HepG2 (cell line): ENCODE measurements at regions not wholly inside any gene's neighbourhood (a gene's known extent, or its start where the extent isn't known, plus 50 kb on each side); places are given as distances from the start of the nearest gene placed in this dataset.
A peak's percentile ranks its signal among the peaks of the same experiment; 100 is the strongest.

ENCODE experiments used
- ATAC-seq: fragments of 200-7000 bp; cut with Tn5 transposase; 3 replicates; pipeline ENCODE4 v1.9.1; 2020; ENCODE audit warnings: mild to moderate bottlenecking, moderate library complexity
- BruUV-seq: library from RNA; stranded (reverse); fragments of 400-500 nt; replicated peaks from 2 replicates; lab custom pipeline; 2021; lab: Mats Ljungman, UMichigan
- CTCF ChIA-PET: fragments of 300-600 bp; formaldehyde crosslinking; extraction: SDS; loops from one replicate; lab custom pipeline; 2021; ENCODE audit warnings: low total read pairs, inconsistent platforms, low intra/inter-chr PET ratio; lab: Yijun Ruan, JAX
- POLR2A ChIA-PET: fragments of 350-600 bp; sonication (Branson Sonifier 250); formaldehyde crosslinking; loops from one replicate; lab custom pipeline; 2020; ENCODE audit warnings: antibody characterized with exemption, inconsistent platforms; lab: Yijun Ruan, JAX
- DNase-seq: peaks from one replicate; pipeline ENCODE4 v3.0.0-alpha.2; 2015; ENCODE audit warnings: low spot score
- FAIRE-seq: peaks from 3 replicates; lab custom pipeline; 2011; peaks lifted over from hg19 to GRCh38; lab: Jason Lieb, UNC
- H2AFZ ChIP-seq: one replicate; pipeline ENCODE4 v1.6.1; 2011; ENCODE audit warnings: low read length, inconsistent platforms
- H3K27ac ChIP-seq: fragments of 300-600 bp; 3 replicates; pipeline ENCODE4 v1.8.0; 2011; ENCODE audit warnings: mixed run types, mild to moderate bottlenecking, mixed read lengths, low read length, inconsistent platforms; ENCODE audit not compliant: insufficient read depth; ENCODE audit errors: extremely low read length
- H3K27me3 ChIP-seq, 2 experiments: fragments of 200-600 bp in 1 of 2; 2 replicates in 1 of 2; 3 replicates in 1 of 2; pipeline versions ENCODE4 v1.6.0 to v1.8.0; 2011; ENCODE audit warnings: low read length in 2 of 2, mild to moderate bottlenecking in 2 of 2, moderate library complexity in 2 of 2, inconsistent platforms in 1 of 2; ENCODE audit not compliant: insufficient read depth in 2 of 2, control insufficient read depth in 1 of 2
- H3K36me3 ChIP-seq, 2 experiments: fragments of 200-600 bp in 1 of 2; replicated peaks in 1 of 2; 2 replicates in 1 of 2; 3 replicates in 1 of 2; pipeline versions ENCODE4 v1.5.1 to v1.8.0; 2011; ENCODE audit warnings: low read length in 2 of 2, inconsistent platforms in 1 of 2; ENCODE audit not compliant: insufficient read depth in 2 of 2, control insufficient read depth in 1 of 2
- H3K4me1 ChIP-seq: 2 replicates; pipeline ENCODE4 v1.5.1; 2012; ENCODE audit warnings: low read length, inconsistent platforms; ENCODE audit not compliant: insufficient read depth
- H3K4me2 ChIP-seq: 2 replicates; pipeline ENCODE4 v1.6.0; 2011; ENCODE audit warnings: low read depth, low read length, inconsistent platforms
- H3K4me3 ChIP-seq, 3 experiments: fragments of 200-600 bp in 1 of 3; sonication (generic), shearing (Covaris generic) in 1 of 3; replicated peaks in 1 of 3; 2 replicates each; pipeline ENCODE4 v1.5.1; 2011 to 2016; ENCODE audit warnings: low read length in 3 of 3, inconsistent platforms in 2 of 3, low read depth in 2 of 3, mild to moderate bottlenecking in 2 of 3, control low read depth in 1 of 3, mixed read lengths in 1 of 3; ENCODE audit not compliant: insufficient read depth in 1 of 3
- H3K79me2 ChIP-seq: one replicate; pipeline ENCODE4 v1.6.1; 2011; ENCODE audit warnings: low read length, inconsistent platforms; ENCODE audit not compliant: insufficient read depth
- H3K9ac ChIP-seq: 2 replicates; pipeline ENCODE4 v1.6.0; 2011; ENCODE audit warnings: mild to moderate bottlenecking, low read depth, low read length, inconsistent platforms; ENCODE audit not compliant: insufficient read depth
- H3K9me3 ChIP-seq: 2 replicates; pipeline ENCODE4 v1.5.1; 2012; ENCODE audit warnings: mild to moderate bottlenecking, low read length
- H4K20me1 ChIP-seq: 2 replicates; pipeline ENCODE4 v1.6.0; 2011; ENCODE audit warnings: inconsistent platforms, mild to moderate bottlenecking, low read length, moderate library complexity; ENCODE audit not compliant: insufficient read depth
- ZNF263 ChIP-seq: sonication (generic); formaldehyde crosslinking; IDR thresholded peaks from 2 replicates; pipeline ENCODE4 v1.4.0; 2020; ENCODE audit warnings: missing genetic modification reagents
- ZNF781 ChIP-seq: sonication (generic); formaldehyde crosslinking; IDR thresholded peaks from 2 replicates; pipeline ENCODE4 v1.5.1; 2020; ENCODE audit warnings: borderline replicate concordance, mild to moderate bottlenecking, missing genetic modification reagents; ENCODE audit errors: not compliant biosample characterization
- WGBS: methylation state at CpG from one replicate; pipeline ENCODE4 v1.1.6; 2017; ENCODE audit warnings: low lambda C conversion rate; 5-methylcytosine and 5-hydroxymethylcytosine counted together
- in situ Hi-C: cut with HindIII; loops from 2 replicates; pipeline ENCODE4 v1.10.0; 2017; ENCODE audit warnings: low pct_unique_long_range_greater_than_20kb; ENCODE audit not compliant: extremely low pct_ligation_motif_present
- intact Hi-C: fragments of 100-400 bp; cut with micrococcal nuclease; formaldehyde crosslinking; loops from one replicate; pipeline ENCODE4 v1.10.0; 2022; ENCODE audit not compliant: unreplicated experiment
- TF ChIP-seq, protein P1 (sequence below): IDR thresholded peaks from 2 replicates; pipeline ENCODE4 v1.6.1; 2018; ENCODE audit warnings: missing genetic modification reagents
- TF ChIP-seq, protein P2 (sequence below): sonication (generic); formaldehyde crosslinking; IDR thresholded peaks from one replicate; pipeline ENCODE4 v1.5.1; 2020; ENCODE audit warnings: mild to moderate bottlenecking, missing genetic modification reagents; ENCODE audit errors: not compliant biosample characterization
- TF ChIP-seq, protein P3 (sequence below): sonication (generic); formaldehyde crosslinking; IDR thresholded peaks from 2 replicates; pipeline ENCODE4 v1.4.0; 2020; ENCODE audit warnings: missing genetic modification reagents
- TF ChIP-seq, protein P4 (sequence below): IDR thresholded peaks from 2 replicates; pipeline ENCODE4 v1.6.1; 2016; ENCODE audit warnings: control low read depth

DNA sequence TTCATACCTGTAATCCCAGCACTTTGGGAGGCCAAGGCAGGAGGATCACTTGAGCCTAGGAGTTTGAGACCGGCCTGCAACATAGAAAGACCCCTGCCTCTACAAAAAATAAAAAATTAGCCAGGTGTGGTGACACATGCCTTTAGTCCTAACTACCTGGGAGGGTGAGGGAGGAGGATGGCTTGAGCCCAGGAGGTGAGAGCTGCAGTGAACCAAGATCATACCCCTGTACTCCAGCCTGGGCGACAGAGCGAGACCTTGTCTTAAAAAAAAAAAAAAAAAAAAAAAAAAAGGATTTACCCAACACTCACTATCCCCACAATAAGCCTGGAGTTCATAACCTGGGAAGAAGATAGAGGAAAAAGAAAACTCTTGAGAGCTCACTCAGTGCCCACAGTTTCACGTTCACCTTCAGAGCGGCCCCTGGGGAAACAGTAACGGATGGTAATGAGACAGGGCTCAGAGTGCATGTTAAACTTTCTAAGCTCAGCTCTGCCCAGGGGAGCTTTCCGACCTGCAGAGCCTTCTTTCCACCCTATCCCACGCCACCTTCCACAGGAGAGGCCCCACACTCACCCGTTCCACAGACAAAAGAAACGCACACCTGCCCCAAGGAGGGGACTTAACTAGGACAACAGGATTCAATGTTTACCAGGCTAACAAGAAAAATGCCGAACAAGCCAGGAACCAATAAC is 259.8 kb upstream of the KLF14 start:
- H3K9ac ChIP-seq: no peak overlapping the region
- CTCF ChIA-PET: no interaction called here
- in situ Hi-C loops (no loop called here), intact Hi-C loops (no loop called here)
- 87% methylated on average over 11 of the region's 11 CpGs for WGBS
- DNase-seq (no peak), ATAC-seq (peak; percentile 22; the same call in 2 of the 3 replicates), FAIRE-seq (no peak)
- H3K27me3 ChIP-seq: no peaks in the 10 kb centered on the region
- POLR2A ChIA-PET: no interaction called here
- H3K4me1 ChIP-seq: peaks cover 49% of the 10 kb centered on the region
- H3K27ac ChIP-seq: peak overlapping the region; percentile 28
- H3K9me3 ChIP-seq: no peaks in the 10 kb centered on the region
- TF ChIP-seq ZNF781 (CRISPR knock-in tag) (no peak), ZNF263 (CRISPR knock-in tag) (0 out of 2 replicates have a peak, but pooled peaks have one; percentile 4)
- TF ChIP-seq, protein P1, sequence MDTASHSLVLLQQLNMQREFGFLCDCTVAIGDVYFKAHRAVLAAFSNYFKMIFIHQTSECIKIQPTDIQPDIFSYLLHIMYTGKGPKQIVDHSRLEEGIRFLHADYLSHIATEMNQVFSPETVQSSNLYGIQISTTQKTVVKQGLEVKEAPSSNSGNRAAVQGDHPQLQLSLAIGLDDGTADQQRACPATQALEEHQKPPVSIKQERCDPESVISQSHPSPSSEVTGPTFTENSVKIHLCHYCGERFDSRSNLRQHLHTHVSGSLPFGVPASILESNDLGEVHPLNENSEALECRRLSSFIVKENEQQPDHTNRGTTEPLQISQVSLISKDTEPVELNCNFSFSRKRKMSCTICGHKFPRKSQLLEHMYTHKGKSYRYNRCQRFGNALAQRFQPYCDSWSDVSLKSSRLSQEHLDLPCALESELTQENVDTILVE (CRISPR knock-in tag): no peak
- TF ChIP-seq, protein P2, sequence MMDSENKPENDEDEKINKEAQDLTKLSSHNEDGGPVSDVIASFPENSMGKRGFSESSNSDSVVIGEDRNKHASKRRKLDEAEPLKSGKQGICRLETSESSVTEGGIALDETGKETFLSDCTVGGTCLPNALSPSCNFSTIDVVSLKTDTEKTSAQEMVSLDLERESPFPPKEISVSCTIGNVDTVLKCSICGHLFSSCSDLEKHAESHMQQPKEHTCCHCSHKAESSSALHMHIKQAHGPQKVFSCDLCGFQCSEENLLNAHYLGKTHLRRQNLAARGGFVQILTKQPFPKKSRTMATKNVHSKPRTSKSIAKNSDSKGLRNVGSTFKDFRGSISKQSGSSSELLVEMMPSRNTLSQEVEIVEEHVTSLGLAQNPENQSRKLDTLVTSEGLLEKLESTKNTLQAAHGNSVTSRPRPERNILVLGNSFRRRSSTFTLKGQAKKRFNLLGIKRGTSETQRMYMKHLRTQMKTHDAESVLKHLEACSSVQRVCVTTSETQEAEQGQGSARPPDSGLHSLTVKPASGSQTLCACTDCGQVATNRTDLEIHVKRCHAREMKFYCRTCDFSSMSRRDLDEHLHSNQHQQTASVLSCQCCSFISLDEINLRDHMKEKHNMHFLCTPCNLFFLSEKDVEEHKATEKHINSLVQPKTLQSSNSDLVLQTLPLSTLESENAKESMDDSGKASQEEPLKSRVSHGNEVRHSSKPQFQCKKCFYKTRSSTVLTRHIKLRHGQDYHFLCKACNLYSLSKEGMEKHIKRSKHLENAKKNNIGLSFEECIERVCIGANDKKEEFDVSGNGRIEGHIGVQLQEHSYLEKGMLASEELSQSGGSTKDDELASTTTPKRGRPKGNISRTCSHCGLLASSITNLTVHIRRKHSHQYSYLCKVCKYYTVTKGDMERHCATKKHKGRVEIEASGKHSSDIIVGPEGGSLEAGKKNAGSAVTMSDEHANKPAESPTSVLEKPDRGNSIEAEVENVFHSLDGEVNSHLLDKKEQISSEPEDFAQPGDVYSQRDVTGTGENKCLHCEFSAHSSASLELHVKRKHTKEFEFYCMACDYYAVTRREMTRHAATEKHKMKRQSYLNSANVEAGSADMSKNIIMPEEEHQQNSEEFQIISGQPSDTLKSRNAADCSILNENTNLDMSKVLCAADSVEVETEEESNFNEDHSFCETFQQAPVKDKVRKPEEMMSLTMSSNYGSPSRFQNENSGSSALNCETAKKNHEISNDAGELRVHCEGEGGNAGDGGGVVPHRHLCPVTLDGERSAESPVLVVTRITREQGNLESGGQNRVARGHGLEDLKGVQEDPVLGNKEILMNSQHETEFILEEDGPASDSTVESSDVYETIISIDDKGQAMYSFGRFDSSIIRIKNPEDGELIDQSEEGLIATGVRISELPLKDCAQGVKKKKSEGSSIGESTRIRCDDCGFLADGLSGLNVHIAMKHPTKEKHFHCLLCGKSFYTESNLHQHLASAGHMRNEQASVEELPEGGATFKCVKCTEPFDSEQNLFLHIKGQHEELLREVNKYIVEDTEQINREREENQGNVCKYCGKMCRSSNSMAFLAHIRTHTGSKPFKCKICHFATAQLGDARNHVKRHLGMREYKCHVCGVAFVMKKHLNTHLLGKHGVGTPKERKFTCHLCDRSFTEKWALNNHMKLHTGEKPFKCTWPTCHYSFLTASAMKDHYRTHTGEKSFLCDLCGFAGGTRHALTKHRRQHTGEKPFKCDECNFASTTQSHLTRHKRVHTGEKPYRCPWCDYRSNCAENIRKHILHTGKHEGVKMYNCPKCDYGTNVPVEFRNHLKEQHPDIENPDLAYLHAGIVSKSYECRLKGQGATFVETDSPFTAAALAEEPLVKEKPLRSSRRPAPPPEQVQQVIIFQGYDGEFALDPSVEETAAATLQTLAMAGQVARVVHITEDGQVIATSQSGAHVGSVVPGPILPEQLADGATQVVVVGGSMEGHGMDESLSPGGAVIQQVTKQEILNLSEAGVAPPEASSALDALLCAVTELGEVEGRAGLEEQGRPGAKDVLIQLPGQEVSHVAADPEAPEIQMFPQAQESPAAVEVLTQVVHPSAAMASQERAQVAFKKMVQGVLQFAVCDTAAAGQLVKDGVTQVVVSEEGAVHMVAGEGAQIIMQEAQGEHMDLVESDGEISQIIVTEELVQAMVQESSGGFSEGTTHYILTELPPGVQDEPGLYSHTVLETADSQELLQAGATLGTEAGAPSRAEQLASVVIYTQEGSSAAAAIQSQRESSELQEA (CRISPR knock-in tag): no peak
- TF ChIP-seq, protein P3, sequence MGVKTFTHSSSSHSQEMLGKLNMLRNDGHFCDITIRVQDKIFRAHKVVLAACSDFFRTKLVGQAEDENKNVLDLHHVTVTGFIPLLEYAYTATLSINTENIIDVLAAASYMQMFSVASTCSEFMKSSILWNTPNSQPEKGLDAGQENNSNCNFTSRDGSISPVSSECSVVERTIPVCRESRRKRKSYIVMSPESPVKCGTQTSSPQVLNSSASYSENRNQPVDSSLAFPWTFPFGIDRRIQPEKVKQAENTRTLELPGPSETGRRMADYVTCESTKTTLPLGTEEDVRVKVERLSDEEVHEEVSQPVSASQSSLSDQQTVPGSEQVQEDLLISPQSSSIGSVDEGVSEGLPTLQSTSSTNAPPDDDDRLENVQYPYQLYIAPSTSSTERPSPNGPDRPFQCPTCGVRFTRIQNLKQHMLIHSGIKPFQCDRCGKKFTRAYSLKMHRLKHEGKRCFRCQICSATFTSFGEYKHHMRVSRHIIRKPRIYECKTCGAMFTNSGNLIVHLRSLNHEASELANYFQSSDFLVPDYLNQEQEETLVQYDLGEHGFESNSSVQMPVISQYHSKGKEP (CRISPR knock-in tag): no peak
- TF ChIP-seq, protein P4, sequence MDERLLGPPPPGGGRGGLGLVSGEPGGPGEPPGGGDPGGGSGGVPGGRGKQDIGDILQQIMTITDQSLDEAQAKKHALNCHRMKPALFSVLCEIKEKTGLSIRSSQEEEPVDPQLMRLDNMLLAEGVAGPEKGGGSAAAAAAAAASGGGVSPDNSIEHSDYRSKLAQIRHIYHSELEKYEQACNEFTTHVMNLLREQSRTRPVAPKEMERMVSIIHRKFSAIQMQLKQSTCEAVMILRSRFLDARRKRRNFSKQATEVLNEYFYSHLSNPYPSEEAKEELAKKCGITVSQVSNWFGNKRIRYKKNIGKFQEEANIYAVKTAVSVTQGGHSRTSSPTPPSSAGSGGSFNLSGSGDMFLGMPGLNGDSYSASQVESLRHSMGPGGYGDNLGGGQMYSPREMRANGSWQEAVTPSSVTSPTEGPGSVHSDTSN (CRISPR knock-in tag): no peak
- H3K4me2 ChIP-seq: no peak overlapping the region
- peaks cover 19% of the 10 kb centered on the region for H3K79me2 ChIP-seq
- H3K36me3 ChIP-seq: 0 out of 5 replicates have a peak, but pooled peaks cover 0 to 3% of the 10 kb centered on the region in 2 experiments
- peaks cover 16% of the 10 kb centered on the region for H4K20me1 ChIP-seq
- H2AFZ ChIP-seq: no peak overlapping the region
- no TSS peak for BruUV-seq
- no peak overlapping the region for H3K4me3 ChIP-seq
